ENCODE measurements at regions not wholly inside any gene's neighbourhood (a gene's known extent, or its start where the extent isn't known, plus 50 kb on each side); places are given as distances from the start of the nearest gene placed in this dataset.

- Histone ChIP-seq H3K4me1 (no peaks in the 10 kb centered on the region), H3K27me3 (no peaks in the 10 kb centered on the region), H3K4me3 (no peak overlapping the region), H3K9me3 (no peaks in the 10 kb centered on the region), H3K36me3 (no peaks in the 10 kb centered on the region), H3K27ac (no peak overlapping the region)
- ATAC-seq (no peak), DNase-seq (no peak)
- intact Hi-C loops (cut with DNase I; ENCODE audit: low total_unique reads) (no loop called here), in situ Hi-C loops (cut with MboI; ENCODE audit: low sequenced_read_pairs in 4 of 4) (no loop called here)
- TF ChIP-seq CTCF (IDR thresholded peaks at IDR 0.05 in 4 of 5, conservative IDR thresholded peaks at IDR 0.05 in 1 of 5) = no peak
- no peak for TF ChIP-seq POLR2A (IDR thresholded peaks at IDR 0.05)
Observed at GRCh38 chr10:36880898-36881297, 244.5 kb upstream of the ANKRD30A start.

GRCh38 chr10:36872702-36873393 is 252.6 kb upstream of the ANKRD30A start:
- DNase-seq (no peak), ATAC-seq (no peak)
- Histone ChIP-seq H3K36me3 (no peaks in the 10 kb centered on the region), H3K9me3 (no peaks in the 10 kb centered on the region), H3K4me1 (no peaks in the 10 kb centered on the region), H3K27ac (no peak overlapping the region), H3K4me3 (no peak overlapping the region), H3K27me3 (no peaks in the 10 kb centered on the region)
- in situ Hi-C loops (cut with MboI; ENCODE audit: low sequenced_read_pairs in 4 of 4) (no loop called here), intact Hi-C loops (cut with DNase I; ENCODE audit: low total_unique reads) (no loop called here)
- no peak for TF ChIP-seq POLR2A (IDR thresholded peaks at IDR 0.05)
- TF ChIP-seq CTCF (IDR thresholded peaks at IDR 0.05 in 4 of 5, conservative IDR thresholded peaks at IDR 0.05 in 1 of 5) = no peak

- TF ChIP-seq POLR2A (IDR thresholded peaks at IDR 0.05) (no peak), CTCF (IDR thresholded peaks at IDR 0.05 in 4 of 5, conservative IDR thresholded peaks at IDR 0.05 in 1 of 5) (no peak)
- H3K27ac ChIP-seq = no peak overlapping the region
- no peak overlapping the region for H3K4me3 ChIP-seq
- intact Hi-C loops (cut with DNase I; ENCODE audit: low total_unique reads) = no loop called here
- no peaks in the 10 kb centered on the region for H3K9me3 ChIP-seq
- no peak for DNase-seq
- no peaks in the 10 kb centered on the region for H3K4me1 ChIP-seq
- in situ Hi-C loops (cut with MboI; ENCODE audit: low sequenced_read_pairs in 4 of 4) = no loop called here
- no peaks in the 10 kb centered on the region for H3K27me3 ChIP-seq
- no peaks in the 10 kb centered on the region for H3K36me3 ChIP-seq
- no peak for ATAC-seq
Observed at GRCh38 chr10:36840788-36841187, 284.6 kb upstream of the ANKRD30A start.

- H3K9me3 ChIP-seq = no peaks in the 10 kb centered on the region
- intact Hi-C loops (cut with DNase I; ENCODE audit: low total_unique reads) (no loop called here), in situ Hi-C loops (cut with MboI; ENCODE audit: low sequenced_read_pairs in 4 of 4) (no loop called here)
- TF ChIP-seq POLR2A (IDR thresholded peaks at IDR 0.05) (no peak), CTCF (IDR thresholded peaks at IDR 0.05 in 4 of 5, conservative IDR thresholded peaks at IDR 0.05 in 1 of 5) (no peak)
- H3K27ac ChIP-seq = no peak overlapping the region
- no peak for ATAC-seq
- no peaks in the 10 kb centered on the region for H3K4me1 ChIP-seq
- no peaks in the 10 kb centered on the region for H3K36me3 ChIP-seq
- no peaks in the 10 kb centered on the region for H3K27me3 ChIP-seq
- no peak overlapping the region for H3K4me3 ChIP-seq
- no peak for DNase-seq
Observed at GRCh38 chr10:36837416-36837815, 288.0 kb upstream of the ANKRD30A start.

- intact Hi-C loops (cut with DNase I; ENCODE audit: low total_unique reads) = no loop called here
- Histone ChIP-seq H3K27me3 (no peaks in the 10 kb centered on the region), H3K36me3 (no peaks in the 10 kb centered on the region), H3K27ac (no peak overlapping the region), H3K4me1 (no peaks in the 10 kb centered on the region), H3K9me3 (no peaks in the 10 kb centered on the region), H3K4me3 (no peak overlapping the region)
- no peak for DNase-seq
- TF ChIP-seq POLR2A (IDR thresholded peaks at IDR 0.05) (no peak), CTCF (IDR thresholded peaks at IDR 0.05 in 4 of 5, conservative IDR thresholded peaks at IDR 0.05 in 1 of 5) (no peak)
- ATAC-seq = no peak
- in situ Hi-C loops (cut with MboI; ENCODE audit: low sequenced_read_pairs in 4 of 4) = no loop called here
Observed at GRCh38 chr10:36819781-36820180, 305.6 kb upstream of the ANKRD30A start.

Measured in gastrocnemius medialis (tissue), 4 donors.